ENCODE measurements at regions not wholly inside any gene's neighbourhood (a gene's known extent, or its start where the extent isn't known, plus 50 kb on each side); places are given as distances from the start of the nearest gene placed in this dataset.

DNA sequence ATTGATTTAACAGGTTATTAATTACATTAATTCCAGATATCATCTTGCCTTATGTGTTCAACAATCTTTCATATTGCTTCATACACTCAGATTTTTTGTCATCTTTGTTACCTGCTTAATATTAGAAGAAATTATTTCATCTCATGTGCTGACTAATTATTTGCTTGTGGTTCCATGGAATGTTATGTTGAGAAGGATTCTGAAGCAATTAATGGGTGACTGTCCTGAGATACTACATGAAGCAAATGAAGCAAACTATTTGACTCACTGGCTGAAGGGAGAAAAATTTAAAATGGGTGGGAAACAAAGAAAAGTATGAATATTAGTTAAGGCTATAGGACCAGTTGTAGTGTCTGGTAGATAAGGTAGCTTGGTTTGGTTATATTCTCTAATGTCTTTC, 443.8 kb upstream of the EPHA6 start:
- H3K4me1 ChIP-seq (ENCODE audit: control insufficient read depth, insufficient read depth, low read length), result no peaks in the 10 kb centered on the region
- no peak overlapping the region for H3K4me3 ChIP-seq (ENCODE audit: low read length)
- H3K27ac ChIP-seq (ENCODE audit: low read length), result no peak overlapping the region
- DNase-seq, result no peak
- H3K36me3 ChIP-seq (ENCODE audit: control insufficient read depth, insufficient read depth, low read length), result no peaks in the 10 kb centered on the region
- H3K27me3 ChIP-seq (ENCODE audit: control insufficient read depth, insufficient read depth, low read length), result no peaks in the 10 kb centered on the region
- no peaks in the 10 kb centered on the region for H3K9me3 ChIP-seq (replicated peaks; ENCODE audit: control insufficient read depth, low read depth, low read length)

DNA sequence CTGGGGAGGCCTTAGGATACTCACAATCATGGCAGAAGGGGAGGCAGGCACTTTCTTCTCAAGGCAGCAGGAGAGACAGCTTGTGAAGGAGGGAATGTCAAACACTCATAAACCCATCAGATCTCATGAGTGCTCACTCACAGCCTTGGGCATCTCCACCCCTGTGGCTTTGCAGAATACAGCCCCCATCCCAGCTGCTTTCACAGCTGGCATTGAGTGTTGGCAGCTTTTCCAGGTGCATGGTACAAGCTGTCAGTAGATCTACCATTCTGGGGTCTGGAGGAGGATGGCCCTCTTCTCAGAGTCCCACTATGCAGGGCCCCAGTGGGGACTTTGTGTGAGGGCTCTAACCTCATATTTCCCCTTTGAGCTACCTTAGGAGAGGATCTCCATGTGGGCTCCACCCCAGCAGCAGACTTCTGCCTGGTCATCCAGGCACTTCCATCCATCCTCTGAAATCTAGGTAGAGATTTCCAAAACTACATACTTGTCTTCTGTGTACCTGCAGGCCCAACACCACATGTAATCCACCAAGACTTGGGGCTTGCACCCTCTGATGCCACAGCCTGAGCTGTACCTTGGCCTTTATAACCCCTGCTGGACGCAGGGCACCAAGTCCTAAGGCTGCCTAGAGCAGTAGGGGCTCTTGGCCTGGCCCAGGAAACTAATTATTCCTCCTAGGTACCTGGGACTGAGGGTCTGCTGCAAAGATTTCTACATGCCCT, 404.2 kb upstream of the EPHA6 start:
- WGBS (ENCODE audit: insufficient coverage), result 50% methylated on average over 1 of the region's 1 CpG

DNA sequence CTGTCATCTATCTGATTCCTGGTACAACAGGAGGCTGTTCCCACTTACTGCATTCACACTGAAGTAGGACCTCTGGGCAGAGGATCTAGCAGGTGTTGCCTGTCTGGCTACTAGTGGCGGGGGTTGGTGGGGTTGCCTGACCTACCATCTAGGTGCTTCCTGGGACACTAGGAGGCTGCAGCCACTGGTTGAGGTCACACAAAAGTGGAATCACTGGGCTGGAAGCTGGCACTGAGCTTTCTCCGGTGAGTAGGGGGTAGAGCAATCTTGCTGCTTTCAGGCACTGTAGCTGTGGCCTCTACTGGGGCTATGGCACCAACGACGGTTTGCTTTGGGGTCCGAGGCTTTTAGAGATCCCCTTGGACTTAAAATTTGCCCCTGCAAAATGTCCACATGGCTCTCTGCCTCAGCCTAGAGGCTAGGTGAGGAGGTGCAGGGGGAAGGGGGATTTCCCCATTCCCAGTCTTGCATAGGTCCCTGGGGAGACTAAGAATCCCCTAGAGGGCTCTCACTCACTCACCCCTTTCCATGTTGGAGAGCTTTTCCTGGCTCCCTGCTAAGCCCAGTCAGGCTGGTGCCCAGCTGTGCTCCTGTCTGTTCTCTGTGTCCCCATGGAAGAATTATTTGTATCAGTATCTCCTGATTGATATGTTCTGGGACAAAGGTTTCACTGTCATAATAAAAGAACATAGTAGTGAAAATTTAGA, 397.7 kb upstream of the EPHA6 start:
- H3K36me3 ChIP-seq (ENCODE audit: control insufficient read depth, insufficient read depth, low read length), result no peaks in the 10 kb centered on the region
- no peak for DNase-seq
- H3K27me3 ChIP-seq (ENCODE audit: control insufficient read depth, insufficient read depth, low read length), result no peaks in the 10 kb centered on the region
- H3K4me1 ChIP-seq (ENCODE audit: control insufficient read depth, insufficient read depth, low read length), result no peaks in the 10 kb centered on the region
- no peak overlapping the region for H3K4me3 ChIP-seq (ENCODE audit: low read length)
- no peak overlapping the region for H3K27ac ChIP-seq (ENCODE audit: low read length)
- 88% methylated on average over 3 of the region's 5 CpGs for WGBS (ENCODE audit: insufficient coverage)
- H3K9me3 ChIP-seq (replicated peaks; ENCODE audit: control insufficient read depth, low read depth, low read length), result peaks cover 3% of the 10 kb centered on the region

More for the DNA sequence above, 404.2 kb upstream of the EPHA6 start:
- no peaks in the 10 kb centered on the region for H3K4me1 ChIP-seq (ENCODE audit: control insufficient read depth, insufficient read depth, low read length)
- peaks cover 9% of the 10 kb centered on the region for H3K9me3 ChIP-seq (replicated peaks; ENCODE audit: control insufficient read depth, low read depth, low read length)
- no peak overlapping the region for H3K4me3 ChIP-seq (ENCODE audit: low read length)
- H3K27ac ChIP-seq (ENCODE audit: low read length), result no peak overlapping the region
- no peaks in the 10 kb centered on the region for H3K27me3 ChIP-seq (ENCODE audit: control insufficient read depth, insufficient read depth, low read length)
- DNase-seq, result no peak
- H3K36me3 ChIP-seq (ENCODE audit: control insufficient read depth, insufficient read depth, low read length), result no peaks in the 10 kb centered on the region

DNA sequence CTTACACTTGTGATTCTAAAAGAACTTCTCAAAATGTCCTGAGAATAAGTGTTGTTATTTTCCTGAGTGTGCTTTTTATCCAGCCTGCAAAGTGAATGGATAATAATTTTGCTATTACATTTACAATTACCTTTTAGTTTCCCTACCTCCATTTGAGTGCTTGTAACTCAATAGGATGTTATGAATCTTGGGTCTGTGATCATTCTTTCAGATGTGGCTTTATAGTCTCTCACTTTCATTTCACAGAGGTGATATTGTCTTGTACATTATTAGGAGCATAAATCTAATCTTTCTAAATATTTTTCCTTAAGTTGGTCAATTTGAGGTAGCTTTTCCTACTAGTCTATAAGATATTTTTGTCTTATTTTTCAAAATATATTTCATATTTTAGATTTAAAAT, 386.3 kb upstream of the EPHA6 start:
- no peak for DNase-seq
- no peak overlapping the region for H3K27ac ChIP-seq (ENCODE audit: low read length)
- no peak overlapping the region for H3K4me3 ChIP-seq (ENCODE audit: low read length)
- no peaks in the 10 kb centered on the region for H3K4me1 ChIP-seq (ENCODE audit: control insufficient read depth, insufficient read depth, low read length)
- H3K36me3 ChIP-seq (ENCODE audit: control insufficient read depth, insufficient read depth, low read length), result no peaks in the 10 kb centered on the region
- H3K27me3 ChIP-seq (ENCODE audit: control insufficient read depth, insufficient read depth, low read length), result no peaks in the 10 kb centered on the region
- no peaks in the 10 kb centered on the region for H3K9me3 ChIP-seq (replicated peaks; ENCODE audit: control insufficient read depth, low read depth, low read length)

DNA sequence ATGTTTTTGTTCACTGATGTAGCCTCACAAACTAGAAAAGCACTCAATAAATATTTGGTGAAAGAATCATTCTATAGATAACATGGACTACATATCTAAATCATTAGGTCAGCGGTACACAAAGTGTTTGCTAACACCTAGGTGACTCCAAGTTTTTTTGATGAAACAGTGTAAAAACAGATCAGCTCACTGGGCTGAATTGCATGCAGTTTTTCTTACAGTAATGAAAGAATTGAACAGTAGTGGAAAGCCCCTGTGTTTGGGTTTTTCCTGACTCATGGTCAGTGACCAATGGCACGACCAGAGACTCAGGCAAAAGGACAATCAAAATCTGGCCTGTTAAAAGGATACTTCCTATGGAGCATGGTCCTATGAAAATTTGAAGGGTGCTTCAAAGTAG, 384.3 kb upstream of the EPHA6 start:
- no peaks in the 10 kb centered on the region for H3K27me3 ChIP-seq (ENCODE audit: control insufficient read depth, insufficient read depth, low read length)
- DNase-seq, result no peak
- H3K9me3 ChIP-seq (replicated peaks; ENCODE audit: control insufficient read depth, low read depth, low read length), result no peaks in the 10 kb centered on the region
- 63% methylated on average over 1 of the region's 2 CpGs for WGBS (ENCODE audit: insufficient coverage)
- no peak overlapping the region for H3K4me3 ChIP-seq (ENCODE audit: low read length)
- no peaks in the 10 kb centered on the region for H3K4me1 ChIP-seq (ENCODE audit: control insufficient read depth, insufficient read depth, low read length)
- no peaks in the 10 kb centered on the region for H3K36me3 ChIP-seq (ENCODE audit: control insufficient read depth, insufficient read depth, low read length)
- no peak overlapping the region for H3K27ac ChIP-seq (ENCODE audit: low read length)

DNA sequence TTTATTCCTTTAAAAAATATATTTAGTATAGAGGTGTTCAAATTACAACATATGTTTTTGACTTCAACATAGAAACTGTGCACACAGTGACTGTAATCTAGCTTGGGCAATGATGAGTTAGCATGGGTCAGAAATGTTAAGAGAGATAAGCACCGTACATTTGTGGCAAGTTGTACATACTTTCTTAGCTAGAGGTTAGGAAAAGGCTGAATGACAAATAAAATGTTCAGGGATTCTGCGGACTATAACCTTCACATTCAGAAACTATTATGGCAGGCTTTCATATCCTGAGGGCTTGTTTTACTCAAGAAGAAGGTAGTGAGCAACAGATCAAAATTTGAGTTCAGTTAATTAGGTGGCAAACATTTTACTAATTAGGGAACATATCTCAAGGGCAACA, 379.7 kb upstream of the EPHA6 start:
- Histone ChIP-seq H3K4me3 (ENCODE audit: low read length) (no peak overlapping the region), H3K9me3 (replicated peaks; ENCODE audit: control insufficient read depth, low read depth, low read length) (peaks cover 2% of the 10 kb centered on the region), H3K4me1 (ENCODE audit: control insufficient read depth, insufficient read depth, low read length) (no peaks in the 10 kb centered on the region), H3K27ac (ENCODE audit: low read length) (no peak overlapping the region), H3K27me3 (ENCODE audit: control insufficient read depth, insufficient read depth, low read length) (no peaks in the 10 kb centered on the region), H3K36me3 (ENCODE audit: control insufficient read depth, insufficient read depth, low read length) (no peaks in the 10 kb centered on the region)
- DNase-seq, result no peak
- WGBS (ENCODE audit: insufficient coverage), result no CpG with 5 or more reads among the region's 2 CpGs

DNA sequence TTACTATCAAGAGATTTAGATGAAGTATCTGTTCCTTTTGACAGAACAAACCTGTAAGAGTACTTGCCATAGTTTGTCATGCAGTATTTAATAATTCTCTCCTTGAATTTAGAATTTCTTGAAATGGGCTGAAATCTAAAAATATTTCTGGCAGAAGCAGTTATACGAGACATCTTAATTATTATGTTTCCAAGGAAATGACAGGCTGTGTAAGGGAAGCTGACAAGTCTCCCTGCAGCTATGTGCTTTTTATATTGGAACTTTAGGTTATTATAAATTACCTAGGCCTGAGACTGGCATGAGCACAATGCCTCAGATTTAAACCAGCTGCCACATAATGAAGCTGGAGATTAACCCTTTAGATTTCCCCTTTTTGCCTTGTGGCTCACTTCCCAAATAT, 365.0 kb upstream of the EPHA6 start:
- DNase-seq, result no peak

DNA sequence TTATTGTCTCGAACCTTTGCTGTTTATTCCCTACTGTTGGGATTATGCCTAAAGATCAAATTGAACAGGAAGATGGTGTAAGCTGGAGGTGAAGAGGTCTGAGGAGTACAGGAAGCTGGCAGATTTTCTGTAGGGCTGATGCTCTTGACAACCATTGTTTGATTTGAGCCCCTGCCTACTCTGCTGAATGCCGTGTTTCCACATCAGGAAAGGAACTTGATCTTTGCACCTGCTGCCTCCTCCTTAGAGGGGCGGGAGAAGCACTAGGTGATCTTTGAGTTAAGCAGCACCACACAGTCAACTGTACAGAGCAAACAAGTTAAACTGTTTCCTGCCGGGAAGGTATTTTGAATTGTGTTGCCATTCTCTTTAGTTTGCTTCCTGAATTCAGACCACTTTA, 364.6 kb upstream of the EPHA6 start:
- DNase-seq, result peak; percentile 21
- H3K9me3 ChIP-seq (replicated peaks; ENCODE audit: control insufficient read depth, low read depth, low read length), result no peaks in the 10 kb centered on the region
- H3K36me3 ChIP-seq (ENCODE audit: control insufficient read depth, insufficient read depth, low read length), result no peaks in the 10 kb centered on the region
- 33% methylated on average over 2 of the region's 4 CpGs for WGBS (ENCODE audit: insufficient coverage)
- H3K27me3 ChIP-seq (ENCODE audit: control insufficient read depth, insufficient read depth, low read length), result no peaks in the 10 kb centered on the region
- no peaks in the 10 kb centered on the region for H3K4me1 ChIP-seq (ENCODE audit: control insufficient read depth, insufficient read depth, low read length)
- no peak overlapping the region for H3K4me3 ChIP-seq (ENCODE audit: low read length)
- peak overlapping the region; percentile 33 for H3K27ac ChIP-seq (ENCODE audit: low read length)

More for the DNA sequence above, 365.0 kb upstream of the EPHA6 start:
- Histone ChIP-seq H3K4me1 (ENCODE audit: control insufficient read depth, insufficient read depth, low read length) (no peaks in the 10 kb centered on the region), H3K27me3 (ENCODE audit: control insufficient read depth, insufficient read depth, low read length) (no peaks in the 10 kb centered on the region), H3K9me3 (replicated peaks; ENCODE audit: control insufficient read depth, low read depth, low read length) (no peaks in the 10 kb centered on the region), H3K36me3 (ENCODE audit: control insufficient read depth, insufficient read depth, low read length) (no peaks in the 10 kb centered on the region), H3K4me3 (ENCODE audit: low read length) (no peak overlapping the region), H3K27ac (ENCODE audit: low read length) (peak overlapping the region; percentile 33)
- WGBS (ENCODE audit: insufficient coverage), result no CpG with 5 or more reads among the region's 1 CpG

DNA sequence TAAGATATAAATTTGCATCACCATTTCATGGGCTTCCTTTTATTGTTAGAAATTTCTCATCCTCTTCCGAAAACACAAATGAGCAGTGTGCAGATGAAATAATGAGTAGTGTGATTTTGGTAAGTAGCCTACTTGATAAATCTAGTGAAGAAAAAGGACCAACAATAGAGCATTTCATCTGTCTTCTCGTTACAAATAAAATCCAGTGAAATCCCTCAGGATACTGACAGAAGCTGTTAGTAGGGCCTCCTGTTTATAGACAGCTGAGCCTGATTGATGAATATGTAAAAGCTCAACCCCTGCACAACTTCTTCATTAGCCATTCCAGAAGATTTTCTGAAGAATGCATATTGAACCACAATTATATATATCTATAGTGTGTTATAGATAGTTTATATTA, 363.7 kb upstream of the EPHA6 start:
- no peaks in the 10 kb centered on the region for H3K27me3 ChIP-seq (ENCODE audit: control insufficient read depth, insufficient read depth, low read length)
- no peaks in the 10 kb centered on the region for H3K4me1 ChIP-seq (ENCODE audit: control insufficient read depth, insufficient read depth, low read length)
- no peak overlapping the region for H3K27ac ChIP-seq (ENCODE audit: low read length)
- H3K4me3 ChIP-seq (ENCODE audit: low read length), result no peak overlapping the region
- H3K9me3 ChIP-seq (replicated peaks; ENCODE audit: control insufficient read depth, low read depth, low read length), result no peaks in the 10 kb centered on the region
- DNase-seq, result no peak
- no peaks in the 10 kb centered on the region for H3K36me3 ChIP-seq (ENCODE audit: control insufficient read depth, insufficient read depth, low read length)
- WGBS (ENCODE audit: insufficient coverage), result no CpG with 5 or more reads among the region's 2 CpGs

DNA sequence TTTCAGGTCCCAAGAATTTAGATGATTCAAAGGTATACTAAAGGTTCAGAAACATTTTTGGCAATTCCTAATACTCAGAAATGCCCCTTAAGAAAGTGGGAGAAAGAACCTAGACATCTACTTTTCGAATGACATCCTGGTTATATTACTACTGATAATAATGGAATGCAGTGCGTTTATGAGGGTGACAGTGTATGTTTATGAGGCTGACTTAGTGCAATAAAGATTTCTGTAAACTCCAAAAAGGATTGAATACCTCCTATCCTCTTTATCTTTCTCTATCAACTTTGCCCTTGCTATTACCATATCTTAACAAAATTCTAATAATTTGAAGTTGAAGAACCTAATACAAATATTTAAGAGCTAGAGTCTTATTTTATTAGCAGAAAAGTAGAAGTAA, 348.9 kb upstream of the EPHA6 start:
- Histone ChIP-seq H3K4me3 (ENCODE audit: low read length) (no peak overlapping the region), H3K9me3 (replicated peaks; ENCODE audit: control insufficient read depth, low read depth, low read length) (no peaks in the 10 kb centered on the region), H3K27me3 (ENCODE audit: control insufficient read depth, insufficient read depth, low read length) (no peaks in the 10 kb centered on the region), H3K4me1 (ENCODE audit: control insufficient read depth, insufficient read depth, low read length) (no peaks in the 10 kb centered on the region), H3K36me3 (ENCODE audit: control insufficient read depth, insufficient read depth, low read length) (no peaks in the 10 kb centered on the region), H3K27ac (ENCODE audit: low read length) (no peak overlapping the region)
- no CpG with 5 or more reads among the region's 2 CpGs for WGBS (ENCODE audit: insufficient coverage)
- no peak for DNase-seq
